Activated T-cell treated with anti-CD3 and anti-CD28 coated beads, Interleukin-2, amount 50 U/mL, for 1 hour (primary cell): ENCODE measurements at regions not wholly inside any gene's neighbourhood (a gene's known extent, or its start where the extent isn't known, plus 50 kb on each side); places are given as distances from the start of the nearest gene placed in this dataset.

Experiments
- DNase-seq: peaks from one replicate; pipeline ENCODE4 v3.0.0-alpha.2; 2020

DNA sequence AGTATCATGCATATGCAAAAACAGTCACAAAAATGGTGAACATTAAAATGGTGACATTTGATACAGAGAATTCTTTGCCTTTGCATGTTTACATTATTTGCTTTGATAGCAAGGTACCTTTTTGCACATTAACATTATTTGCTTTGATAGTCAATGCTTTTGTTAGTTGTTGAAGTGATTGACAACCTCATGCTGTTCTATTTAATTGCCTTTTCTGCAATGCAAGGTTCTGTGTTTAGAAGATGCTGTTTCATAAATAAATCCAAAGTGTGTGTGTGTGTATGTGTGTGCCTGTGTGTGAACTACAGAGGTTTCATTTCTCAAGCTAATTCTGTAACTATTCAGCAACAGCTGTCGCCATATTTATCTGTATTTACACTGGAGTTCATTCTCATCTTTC lies 668.7 kb downstream of the NR2F1-AS1 start:
- no peak for DNase-seq

DNA sequence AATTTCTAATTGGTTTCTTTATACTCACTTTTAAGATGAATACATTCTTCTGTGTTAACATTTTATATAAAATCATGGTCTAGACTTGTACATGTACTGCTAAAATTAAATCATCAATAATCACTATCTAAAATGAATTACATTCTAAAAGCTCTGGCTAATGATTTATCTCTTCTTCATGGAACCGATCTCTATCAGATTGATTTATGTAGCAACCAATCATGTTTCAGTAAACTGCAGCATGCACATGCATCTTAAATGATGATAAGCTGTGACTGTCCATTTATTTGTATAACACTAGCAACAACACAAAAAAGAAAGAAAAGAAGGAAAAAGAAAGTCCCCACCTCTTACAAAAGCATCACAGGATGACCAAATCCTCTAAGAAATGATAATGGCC lies 669.2 kb downstream of the NR2F1-AS1 start:
- no peak for DNase-seq

DNA sequence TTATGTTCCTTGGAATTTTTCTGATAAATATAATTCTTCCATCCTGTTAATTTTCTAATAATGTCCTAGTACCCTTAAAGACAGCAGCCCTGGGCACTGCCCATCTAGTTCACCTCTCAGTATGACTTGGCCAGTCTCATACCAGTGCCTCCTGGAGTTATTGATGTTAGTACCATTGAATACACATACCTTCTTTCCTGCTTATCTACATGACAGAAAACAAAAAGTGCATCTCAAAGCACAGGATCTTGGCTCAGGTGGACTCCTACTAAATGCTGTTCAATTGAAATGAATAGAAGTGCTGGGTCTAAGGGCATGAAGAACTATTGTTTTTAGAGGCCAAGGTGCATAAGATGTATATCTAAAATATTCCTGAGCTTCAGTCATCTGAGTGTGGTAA lies 669.7 kb downstream of the NR2F1-AS1 start:
- no peak for DNase-seq

GRCh38 chr5:92909602-92909962 lies 671.4 kb downstream of the NR2F1-AS1 start:
- no peak for DNase-seq

- DNase-seq: no peak
These were observed 671.9 kb downstream of the NR2F1-AS1 start for GRCh38 chr5:92908952-92909601.

- DNase-seq: no peak
These were observed 672.9 kb downstream of the NR2F1-AS1 start for GRCh38 chr5:92907938-92908606.

- DNase-seq: no peak
These were observed 674.1 kb downstream of the NR2F1-AS1 start for GRCh38 chr5:92906798-92907376.

- no peak for DNase-seq
These were observed 677.0 kb downstream of the NR2F1-AS1 start for GRCh38 chr5:92904021-92904420.

- DNase-seq: no peak
These were observed 681.4 kb downstream of the NR2F1-AS1 start for GRCh38 chr5:92899611-92900010.

DNA sequence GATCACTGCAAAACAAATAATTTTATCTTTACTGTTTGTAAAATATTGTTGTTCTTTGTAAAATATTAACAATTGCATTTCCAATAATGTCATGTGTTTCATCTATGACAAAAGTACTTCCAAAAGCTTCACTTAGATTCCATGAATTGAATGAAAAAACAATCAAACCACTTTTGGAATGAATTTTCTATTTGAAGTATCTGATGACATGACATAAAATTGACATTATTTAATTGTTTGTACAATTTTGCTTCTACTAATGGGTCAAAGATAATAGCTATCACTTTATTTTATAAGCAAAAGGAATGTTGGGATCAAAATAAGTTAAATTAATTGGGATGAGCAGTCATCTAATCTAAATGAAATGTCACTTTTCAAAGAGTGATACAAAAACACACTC lies 684.3 kb downstream of the NR2F1-AS1 start:
- no peak for DNase-seq

DNA sequence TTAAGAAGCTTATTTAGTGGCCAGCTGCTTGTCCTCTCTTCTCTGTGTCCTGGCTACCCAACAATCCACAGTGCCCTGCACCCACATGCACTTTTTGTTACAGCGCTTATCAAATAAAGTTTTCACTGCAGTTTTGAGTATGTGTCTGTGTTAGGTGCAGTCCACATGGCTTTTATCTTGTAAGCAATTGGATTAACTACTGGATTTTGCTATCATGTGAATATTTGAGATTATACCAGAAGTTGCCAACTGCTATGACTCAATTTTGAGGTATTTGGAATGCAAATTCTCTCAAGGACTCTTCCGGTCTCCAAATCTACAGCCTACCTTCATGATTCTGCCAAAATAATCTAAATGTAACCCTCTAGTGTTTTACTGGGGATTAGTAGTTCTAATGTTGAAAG lies 690.2 kb downstream of the NR2F1-AS1 start:
- no peak for DNase-seq

GRCh38 chr5:92889140-92889539 lies 691.9 kb downstream of the NR2F1-AS1 start:
- DNase-seq: no peak

DNA sequence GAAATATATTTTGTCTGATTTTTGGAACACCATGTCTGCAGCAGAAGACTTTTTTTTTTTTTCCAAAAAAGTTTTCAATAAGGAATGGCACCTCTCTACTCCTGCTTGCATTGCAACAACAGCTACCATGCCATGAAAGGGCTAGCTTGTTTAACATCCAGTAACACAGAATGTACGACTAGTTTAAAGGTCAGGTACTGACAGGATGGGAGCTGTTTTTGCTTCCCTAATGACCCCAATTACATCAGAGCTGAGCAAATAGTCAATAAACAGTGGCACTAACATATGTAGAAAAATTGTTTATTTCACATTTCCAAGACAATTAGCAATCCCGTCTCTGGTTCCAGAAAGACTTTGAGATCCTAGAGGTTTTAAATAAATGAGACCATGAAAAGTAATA lies 693.8 kb downstream of the NR2F1-AS1 start:
- DNase-seq: no peak

- no peak for DNase-seq
These were observed 694.3 kb downstream of the NR2F1-AS1 start for GRCh38 chr5:92886751-92887150.

DNA sequence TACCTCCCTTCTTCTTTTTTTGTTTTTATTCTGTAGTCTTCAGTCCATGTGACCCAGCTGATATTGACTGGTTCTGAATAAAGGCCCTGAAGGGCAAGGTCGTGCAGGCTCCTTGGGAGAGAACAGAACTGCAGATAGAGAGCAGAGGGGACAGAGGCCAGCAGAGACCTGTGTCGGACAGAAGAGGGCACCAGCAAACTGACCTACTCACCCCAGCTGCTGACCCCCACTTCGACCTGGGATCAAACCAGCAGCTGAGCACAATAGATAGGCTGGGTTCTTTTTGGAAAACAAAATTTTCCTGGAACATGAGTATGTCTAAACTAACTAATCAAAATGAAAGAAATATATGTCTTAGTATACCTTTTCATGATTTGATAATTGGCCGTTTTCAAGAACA lies 695.1 kb downstream of the NR2F1-AS1 start:
- no peak for DNase-seq

DNA sequence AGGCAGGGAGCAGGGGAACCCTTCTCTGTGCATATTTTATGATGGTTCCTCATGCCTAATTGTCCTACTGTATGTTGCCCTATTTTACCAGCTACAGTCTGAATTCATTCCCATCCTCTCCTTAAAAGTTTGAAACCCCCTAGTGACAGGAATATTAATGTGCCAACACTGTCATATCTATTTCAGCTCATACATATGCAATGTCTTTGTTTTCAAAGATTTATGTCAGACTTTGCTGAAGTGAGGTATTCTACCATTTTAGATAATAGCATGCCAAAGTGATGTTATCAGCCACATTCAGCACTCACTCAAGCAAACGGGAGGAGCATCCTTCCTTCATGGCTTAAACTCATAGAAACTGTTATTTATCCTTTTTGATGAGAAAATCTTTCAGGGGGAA lies 696.5 kb downstream of the NR2F1-AS1 start:
- no peak for DNase-seq

DNA sequence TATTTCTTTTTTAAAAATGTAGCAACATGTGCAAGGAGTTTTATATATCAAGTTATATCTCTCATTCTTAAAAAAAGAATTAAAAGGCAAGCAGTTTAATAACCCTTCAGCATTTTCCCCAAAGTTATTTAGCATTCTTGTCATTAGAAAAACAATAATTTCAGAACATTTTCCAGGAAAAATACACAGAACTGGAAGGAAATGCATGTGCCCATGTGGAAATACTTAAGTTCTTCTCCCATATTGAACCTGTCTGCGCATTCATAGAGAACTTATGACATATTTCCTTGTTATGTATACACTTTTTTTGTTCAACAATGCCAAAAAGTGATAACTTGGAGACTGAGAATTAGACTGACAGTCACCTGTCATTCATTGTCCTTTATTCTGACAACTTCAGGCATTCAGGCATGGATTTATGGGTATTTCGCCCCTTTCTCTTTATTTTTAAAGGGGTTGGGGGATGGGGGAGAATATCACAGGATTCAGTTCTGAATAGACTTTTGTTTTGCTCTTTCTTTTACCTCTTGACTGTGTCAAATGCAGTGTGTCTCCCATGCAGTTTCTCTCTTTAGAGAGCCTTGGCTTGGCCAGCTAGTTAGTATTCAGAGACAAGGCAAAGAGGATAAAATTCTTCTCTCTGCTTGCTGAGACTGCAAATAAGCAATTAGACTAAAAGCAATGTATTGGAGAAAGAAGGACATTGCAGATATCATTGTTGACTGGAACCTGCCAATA lies 701.0 kb downstream of the NR2F1-AS1 start:
- no peak for DNase-seq

DNA sequence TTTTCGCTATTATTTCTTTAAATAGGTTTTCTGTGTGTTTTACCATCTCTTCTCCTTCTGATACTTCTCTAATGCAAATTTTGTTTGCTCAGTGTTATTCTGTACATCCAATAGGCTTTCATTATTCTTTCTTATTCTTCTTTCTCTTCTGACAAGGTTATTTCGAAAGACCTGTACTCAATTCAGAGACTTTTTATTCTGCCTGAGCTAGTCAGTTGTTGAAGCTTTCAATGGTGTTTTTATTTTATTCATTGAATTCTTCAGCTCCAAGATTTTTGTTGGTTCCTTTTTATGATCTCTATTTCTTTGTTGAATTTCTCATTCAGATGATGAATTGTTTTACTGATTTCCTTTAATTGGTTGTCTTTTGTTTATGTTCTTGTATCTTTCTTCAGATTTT lies 706.2 kb downstream of the NR2F1-AS1 start:
- no peak for DNase-seq

DNA sequence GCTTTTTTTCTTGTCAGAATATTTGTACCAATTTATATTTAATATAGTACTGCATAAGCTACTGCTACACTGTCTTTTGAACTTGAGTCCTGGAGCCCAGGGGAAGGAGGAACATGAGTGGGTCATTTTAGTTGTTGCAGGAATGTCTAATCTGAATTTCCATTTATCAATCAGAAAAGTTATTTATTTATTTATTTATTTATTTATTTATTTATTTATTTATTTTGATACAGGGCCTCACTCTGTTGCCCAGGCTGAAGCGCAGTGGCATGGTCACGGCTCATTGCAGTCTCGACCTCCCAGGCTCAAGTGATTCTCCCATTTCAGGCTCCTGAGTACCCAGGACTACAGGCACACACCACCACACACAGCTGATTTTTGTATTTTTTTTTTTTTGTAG lies 712.6 kb downstream of the NR2F1-AS1 start:
- no peak for DNase-seq

- DNase-seq: no peak
These were observed 716.4 kb downstream of the NR2F1-AS1 start for GRCh38 chr5:92864591-92864990.

DNA sequence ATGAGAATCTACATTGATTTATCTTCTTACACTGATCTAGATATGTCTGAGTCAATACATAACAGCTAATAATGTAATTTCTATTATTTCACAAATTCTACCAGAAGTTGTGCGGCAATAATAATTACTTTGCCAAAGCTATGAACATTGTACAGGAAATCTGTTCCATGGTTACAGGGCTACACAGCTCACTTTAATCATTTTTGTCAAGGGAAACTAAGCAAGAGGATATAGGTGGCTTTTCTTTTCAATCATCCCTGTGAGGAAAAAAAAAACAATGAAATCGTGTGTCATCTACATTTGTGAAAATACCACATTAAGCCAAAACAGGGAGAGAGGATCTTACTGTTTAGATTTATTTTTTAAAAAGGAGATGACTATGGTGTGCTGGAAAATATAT lies 717.4 kb downstream of the NR2F1-AS1 start:
- DNase-seq: no peak

DNA sequence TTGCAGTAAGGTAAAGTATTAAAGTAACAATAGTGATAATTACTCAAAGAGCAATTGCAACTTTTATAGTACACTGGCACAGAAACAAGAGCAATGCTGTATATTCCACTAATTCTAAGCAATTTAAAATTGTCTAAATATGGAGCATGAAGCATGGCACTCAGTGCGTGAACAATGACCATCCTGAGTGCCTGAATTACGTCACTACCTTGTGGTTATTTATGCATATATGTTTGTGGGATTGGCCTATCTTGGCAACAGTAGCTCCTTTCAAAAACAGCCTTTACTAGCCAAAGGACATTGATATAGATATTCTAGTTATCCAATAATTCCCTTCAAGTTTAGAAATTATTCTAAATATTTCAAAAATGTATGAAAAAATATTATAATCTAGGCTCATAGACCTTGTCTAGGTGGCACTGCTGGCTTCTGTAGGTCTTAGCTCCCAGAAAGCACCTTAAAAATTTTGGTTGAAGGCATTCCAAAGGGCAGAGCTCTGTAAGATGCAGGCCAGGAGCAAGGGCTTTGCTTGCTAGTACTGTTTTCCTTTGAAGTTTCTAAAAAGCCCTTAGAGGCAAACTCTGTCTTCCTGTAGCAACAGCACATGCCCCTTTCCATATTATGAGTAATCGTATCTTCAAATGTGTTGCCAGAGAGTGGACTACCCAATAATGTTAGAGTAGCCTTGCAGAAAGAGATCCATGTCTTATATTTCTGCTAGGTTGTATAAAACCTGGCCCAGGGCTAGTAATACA lies 719.3 kb downstream of the NR2F1-AS1 start:
- no peak for DNase-seq

DNA sequence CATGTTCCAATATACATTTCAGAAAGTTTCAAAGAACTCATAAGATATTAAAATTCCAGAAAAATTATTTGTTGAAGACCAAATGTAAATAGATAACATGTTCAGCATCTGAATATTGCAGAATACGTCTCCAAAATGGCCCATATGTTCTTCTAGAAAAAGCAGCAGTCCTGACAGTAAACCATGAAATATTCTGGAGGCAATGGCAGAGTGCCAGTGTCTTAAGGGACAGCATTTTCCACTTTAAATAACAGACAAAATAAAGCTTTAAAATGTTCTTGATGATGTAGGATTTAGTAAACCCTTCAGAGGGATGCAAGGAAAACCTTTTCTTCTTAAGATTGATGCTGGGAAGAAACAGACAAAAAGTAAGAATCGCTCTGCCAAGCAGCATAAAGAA lies 721.0 kb downstream of the NR2F1-AS1 start:
- no peak for DNase-seq
